ENCODE measurements at regions not wholly inside any gene's neighbourhood (a gene's known extent, or its start where the extent isn't known, plus 50 kb on each side); places are given as distances from the start of the nearest gene placed in this dataset.

DNA sequence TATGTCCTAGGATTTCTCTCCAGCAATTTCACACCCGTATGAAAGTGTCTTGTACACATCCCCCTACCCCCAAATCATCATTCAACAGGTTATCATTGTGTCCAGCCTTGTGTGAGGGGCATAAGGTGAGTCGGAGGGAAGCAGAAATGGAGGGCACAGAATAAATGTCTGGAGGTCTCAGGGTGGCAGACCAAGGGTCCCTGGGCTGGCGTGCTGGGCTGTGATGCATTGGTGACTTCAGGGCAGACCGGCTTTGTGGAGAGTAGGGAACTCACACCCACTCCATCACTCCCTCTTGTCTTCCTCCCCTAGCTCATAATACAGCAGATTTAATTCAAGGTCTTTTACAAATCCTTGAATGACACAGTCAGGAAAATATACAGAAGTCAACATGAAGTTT is 191.7 kb upstream of the PMEPA1 start:
- no peaks in the 10 kb centered on the region for H3K36me3 ChIP-seq (ENCODE audit: insufficient read depth, low read length)
- no peaks in the 10 kb centered on the region for H3K27me3 ChIP-seq (ENCODE audit: insufficient read depth, low read length)
- no peaks in the 10 kb centered on the region for H3K9me2 ChIP-seq (ENCODE audit: low read depth, low read length)
- no peaks in the 10 kb centered on the region for H3K4me1 ChIP-seq (ENCODE audit: insufficient read depth, low read length, severe bottlenecking)
- no peaks in the 10 kb centered on the region for H3K9me3 ChIP-seq (ENCODE audit: low read length)
- H3K4me3 ChIP-seq (ENCODE audit: low read depth, low read length, poor library complexity, severe bottlenecking), result no peak overlapping the region
- H2AFZ ChIP-seq (ENCODE audit: low read length), result no peak overlapping the region
- H3K9ac ChIP-seq (ENCODE audit: low read length), result no peak overlapping the region
- H4K20me1 ChIP-seq (ENCODE audit: insufficient read depth, low read length), result no peaks in the 10 kb centered on the region
- no peak overlapping the region for H3K4me2 ChIP-seq (ENCODE audit: low read length)
- TF ChIP-seq, protein P1, sequence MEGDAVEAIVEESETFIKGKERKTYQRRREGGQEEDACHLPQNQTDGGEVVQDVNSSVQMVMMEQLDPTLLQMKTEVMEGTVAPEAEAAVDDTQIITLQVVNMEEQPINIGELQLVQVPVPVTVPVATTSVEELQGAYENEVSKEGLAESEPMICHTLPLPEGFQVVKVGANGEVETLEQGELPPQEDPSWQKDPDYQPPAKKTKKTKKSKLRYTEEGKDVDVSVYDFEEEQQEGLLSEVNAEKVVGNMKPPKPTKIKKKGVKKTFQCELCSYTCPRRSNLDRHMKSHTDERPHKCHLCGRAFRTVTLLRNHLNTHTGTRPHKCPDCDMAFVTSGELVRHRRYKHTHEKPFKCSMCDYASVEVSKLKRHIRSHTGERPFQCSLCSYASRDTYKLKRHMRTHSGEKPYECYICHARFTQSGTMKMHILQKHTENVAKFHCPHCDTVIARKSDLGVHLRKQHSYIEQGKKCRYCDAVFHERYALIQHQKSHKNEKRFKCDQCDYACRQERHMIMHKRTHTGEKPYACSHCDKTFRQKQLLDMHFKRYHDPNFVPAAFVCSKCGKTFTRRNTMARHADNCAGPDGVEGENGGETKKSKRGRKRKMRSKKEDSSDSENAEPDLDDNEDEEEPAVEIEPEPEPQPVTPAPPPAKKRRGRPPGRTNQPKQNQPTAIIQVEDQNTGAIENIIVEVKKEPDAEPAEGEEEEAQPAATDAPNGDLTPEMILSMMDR (IDR thresholded peaks at IDR 0.05; ENCODE audit: low read length), result no peak
- no peak for TF ChIP-seq EZH2 (IDR thresholded peaks at IDR 0.05; ENCODE audit: borderline replicate concordance, low read length)
- no peaks in the 10 kb centered on the region for H3K79me2 ChIP-seq (ENCODE audit: insufficient read depth, low read length)
- no peaks in the 10 kb centered on the region for H3F3A ChIP-seq (ENCODE audit: insufficient read depth, low read length)
- no peak overlapping the region for H3K27ac ChIP-seq (ENCODE audit: low read depth, low read length, poor library complexity, severe bottlenecking)

DNA sequence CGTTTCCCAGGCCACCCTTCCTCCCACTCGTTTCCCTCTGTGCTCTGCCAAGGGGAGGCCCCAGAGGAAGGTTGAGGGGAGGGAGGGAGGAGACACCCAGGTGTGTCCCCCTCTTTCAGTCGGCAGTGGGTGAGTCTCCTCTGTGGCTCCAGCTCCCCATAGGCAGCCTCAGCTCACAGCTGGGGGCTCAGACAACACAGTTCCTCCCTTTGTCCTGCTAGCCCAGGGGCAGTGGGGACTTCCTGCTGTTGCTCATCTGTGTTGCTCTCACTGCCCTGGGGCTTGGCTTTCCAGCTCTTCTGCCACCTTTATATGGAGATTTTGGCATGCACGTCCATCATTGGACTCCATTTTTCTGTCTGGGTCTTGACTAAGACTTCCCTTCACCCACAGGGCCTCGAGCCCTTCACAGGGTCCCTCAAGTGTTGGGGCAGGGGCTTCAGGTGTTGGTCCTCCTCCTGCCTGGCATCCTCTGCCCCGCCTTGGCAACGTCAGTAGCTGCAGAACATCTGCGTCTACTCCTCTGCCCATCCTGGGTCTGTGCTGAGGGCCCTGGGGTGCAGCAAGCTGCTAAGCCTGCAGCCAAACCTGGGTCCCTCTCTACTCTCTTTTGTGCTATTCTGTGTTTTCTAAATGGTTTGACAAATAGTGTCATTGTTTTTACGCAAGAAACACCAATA is 190.6 kb upstream of the PMEPA1 start:
- no peak overlapping the region for H2AFZ ChIP-seq (ENCODE audit: low read length)
- H3K36me3 ChIP-seq (ENCODE audit: insufficient read depth, low read length), result no peaks in the 10 kb centered on the region
- H3K4me2 ChIP-seq (ENCODE audit: low read length), result no peak overlapping the region
- no peaks in the 10 kb centered on the region for H3K79me2 ChIP-seq (ENCODE audit: insufficient read depth, low read length)
- H3K27ac ChIP-seq (ENCODE audit: low read depth, low read length, poor library complexity, severe bottlenecking), result no peak overlapping the region
- no peaks in the 10 kb centered on the region for H3F3A ChIP-seq (ENCODE audit: insufficient read depth, low read length)
- no peaks in the 10 kb centered on the region for H3K9me2 ChIP-seq (ENCODE audit: low read depth, low read length)
- H4K20me1 ChIP-seq (ENCODE audit: insufficient read depth, low read length), result no peaks in the 10 kb centered on the region
- H3K9ac ChIP-seq (ENCODE audit: low read length), result no peak overlapping the region
- H3K9me3 ChIP-seq (ENCODE audit: low read length), result no peaks in the 10 kb centered on the region
- no peak overlapping the region for H3K4me3 ChIP-seq (ENCODE audit: low read depth, low read length, poor library complexity, severe bottlenecking)
- H3K4me1 ChIP-seq (ENCODE audit: insufficient read depth, low read length, severe bottlenecking), result no peaks in the 10 kb centered on the region
- H3K27me3 ChIP-seq (ENCODE audit: insufficient read depth, low read length), result 0 out of 2 replicates have a peak, but pooled peaks cover 3% of the 10 kb centered on the region
- no peak for TF ChIP-seq EZH2 (IDR thresholded peaks at IDR 0.05; ENCODE audit: borderline replicate concordance, low read length)
- TF ChIP-seq, protein P1 (IDR thresholded peaks at IDR 0.05; ENCODE audit: low read length), result no peak

DNA sequence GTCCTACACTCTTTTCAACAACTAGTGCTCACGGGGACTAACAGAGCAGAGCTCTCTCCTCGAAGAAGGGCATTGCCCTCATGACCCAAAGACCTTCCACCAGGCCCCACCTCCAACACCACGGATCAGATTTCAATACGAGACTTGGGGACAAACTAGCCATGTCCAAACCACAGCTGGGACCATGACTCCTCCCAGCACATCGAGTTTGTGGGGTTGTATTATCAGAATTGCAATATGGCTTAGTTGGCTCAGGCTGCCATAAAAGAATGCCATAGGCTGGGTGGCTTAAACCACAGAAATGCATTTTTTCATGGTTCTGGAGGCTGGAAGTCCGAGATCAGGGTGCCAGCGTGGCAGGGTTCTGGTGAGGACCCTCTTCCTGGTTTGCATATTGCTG is 189.7 kb upstream of the PMEPA1 start:
- H2AFZ ChIP-seq (ENCODE audit: low read length), result no peak overlapping the region
- 0 out of 2 replicates have a peak, but pooled peaks cover 5% of the 10 kb centered on the region for H3K27me3 ChIP-seq (ENCODE audit: insufficient read depth, low read length)
- H4K20me1 ChIP-seq (ENCODE audit: insufficient read depth, low read length), result no peaks in the 10 kb centered on the region
- no peaks in the 10 kb centered on the region for H3F3A ChIP-seq (ENCODE audit: insufficient read depth, low read length)
- no peak overlapping the region for H3K4me2 ChIP-seq (ENCODE audit: low read length)
- H3K79me2 ChIP-seq (ENCODE audit: insufficient read depth, low read length), result no peaks in the 10 kb centered on the region
- H3K9me2 ChIP-seq (ENCODE audit: low read depth, low read length), result no peaks in the 10 kb centered on the region
- H3K9me3 ChIP-seq (ENCODE audit: low read length), result no peaks in the 10 kb centered on the region
- H3K27ac ChIP-seq (ENCODE audit: low read depth, low read length, poor library complexity, severe bottlenecking), result no peak overlapping the region
- H3K9ac ChIP-seq (ENCODE audit: low read length), result no peak overlapping the region
- H3K36me3 ChIP-seq (ENCODE audit: insufficient read depth, low read length), result no peaks in the 10 kb centered on the region
- H3K4me3 ChIP-seq (ENCODE audit: low read depth, low read length, poor library complexity, severe bottlenecking), result no peak overlapping the region
- H3K4me1 ChIP-seq (ENCODE audit: insufficient read depth, low read length, severe bottlenecking), result no peaks in the 10 kb centered on the region
- no peak for TF ChIP-seq EZH2 (IDR thresholded peaks at IDR 0.05; ENCODE audit: borderline replicate concordance, low read length)

DNA sequence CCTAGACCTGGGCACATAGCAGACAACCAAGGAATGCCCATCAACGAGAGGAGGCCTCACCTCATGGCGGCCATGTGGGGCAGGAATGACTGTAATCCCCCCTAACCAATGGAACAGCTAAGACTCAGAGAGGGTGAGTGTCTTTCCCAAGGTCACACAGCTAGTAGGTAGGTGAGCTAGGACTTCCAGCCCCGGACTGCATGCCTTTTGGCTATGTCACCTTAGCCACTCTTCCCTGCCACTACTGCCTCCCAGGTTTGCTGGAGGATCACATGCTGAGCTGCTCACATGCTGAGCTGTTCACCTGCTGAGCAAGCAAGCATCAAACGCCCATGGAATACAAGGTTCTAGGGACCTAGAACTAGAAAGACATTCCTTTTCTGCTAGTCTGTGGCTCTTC is 188.5 kb upstream of the PMEPA1 start:
- Histone ChIP-seq H3K9me2 (ENCODE audit: low read depth, low read length) (no peaks in the 10 kb centered on the region), H3K27me3 (ENCODE audit: insufficient read depth, low read length) (peaks cover 5% of the 10 kb centered on the region; the same call in 1 of the 2 replicates), H3K4me1 (ENCODE audit: insufficient read depth, low read length, severe bottlenecking) (no peaks in the 10 kb centered on the region), H3K9ac (ENCODE audit: low read length) (no peak overlapping the region), H3K9me3 (ENCODE audit: low read length) (no peaks in the 10 kb centered on the region), H4K20me1 (ENCODE audit: insufficient read depth, low read length) (no peaks in the 10 kb centered on the region), H3K4me3 (ENCODE audit: low read depth, low read length, poor library complexity, severe bottlenecking) (no peak overlapping the region), H3K36me3 (ENCODE audit: insufficient read depth, low read length) (no peaks in the 10 kb centered on the region), H2AFZ (ENCODE audit: low read length) (no peak overlapping the region), H3K79me2 (ENCODE audit: insufficient read depth, low read length) (no peaks in the 10 kb centered on the region), H3K4me2 (ENCODE audit: low read length) (no peak overlapping the region), H3K27ac (ENCODE audit: low read depth, low read length, poor library complexity, severe bottlenecking) (no peak overlapping the region), H3F3A (ENCODE audit: insufficient read depth, low read length) (no peaks in the 10 kb centered on the region)
- TF ChIP-seq EZH2 (IDR thresholded peaks at IDR 0.05; ENCODE audit: borderline replicate concordance, low read length), result no peak
- TF ChIP-seq, protein P1 (IDR thresholded peaks at IDR 0.05; ENCODE audit: low read length), result no peak

Data from OCI-LY1 (cell line).